ENCODE measurements at regions not wholly inside any gene's neighbourhood (a gene's known extent, or its start where the extent isn't known, plus 50 kb on each side); places are given as distances from the start of the nearest gene placed in this dataset.

- TF ChIP-seq CTCF (conservative IDR thresholded peaks at IDR 0.05; ENCODE audit: low read depth, low read length) (no peak), RFX5 (IDR thresholded peaks at IDR 0.05; ENCODE audit: low read depth, low read length) (no peak), USF2 (IDR thresholded peaks at IDR 0.05; ENCODE audit: low read depth, low read length) (no peak), POLR2A (IDR thresholded peaks at IDR 0.05; ENCODE audit: low read depth, low read length) (no peak), RCOR1 (IDR thresholded peaks at IDR 0.05; ENCODE audit: insufficient replicate concordance, low read length) (no peak), NFE2L2 (IDR thresholded peaks at IDR 0.05; ENCODE audit: low read depth, low read length) (no peak), MXI1 (IDR thresholded peaks at IDR 0.05; ENCODE audit: borderline replicate concordance, low read depth, low read length) (no peak), CEBPB (IDR thresholded peaks at IDR 0.05; ENCODE audit: low read depth, low read length) (no peak)
Observed at GRCh38 chr11:13163158-13163557, 114.4 kb upstream of the BMAL1 start.

Data from IMR-90 (cell line).